ENCODE measurements at regions not wholly inside any gene's neighbourhood (a gene's known extent, or its start where the extent isn't known, plus 50 kb on each side); places are given as distances from the start of the nearest gene placed in this dataset.

GRCh38 chr3:64390893-64391292 is 165.6 kb upstream of the PRICKLE2 start:
- Histone ChIP-seq H3K9me3 (no peaks in the 10 kb centered on the region), H3K36me3 (no peaks in the 10 kb centered on the region), H3K4me3 (no peak overlapping the region), H3K27me3 (no peaks in the 10 kb centered on the region), H3K27ac (no peak overlapping the region), H3K4me1 (no peaks in the 10 kb centered on the region)
- TF ChIP-seq CTCF (IDR thresholded peaks at IDR 0.05) = no peak
- DNase-seq (no peak), ATAC-seq (no peak)
- intact Hi-C loops (cut with DNase I) = no loop called here

GRCh38 chr3:64388886-64389285 is 163.6 kb upstream of the PRICKLE2 start:
- no peaks in the 10 kb centered on the region for H3K36me3 ChIP-seq
- H3K27me3 ChIP-seq = no peaks in the 10 kb centered on the region
- DNase-seq = no peak
- H3K4me1 ChIP-seq = no peaks in the 10 kb centered on the region
- TF ChIP-seq CTCF (IDR thresholded peaks at IDR 0.05) = no peak
- intact Hi-C loops (cut with DNase I) = no loop called here
- H3K27ac ChIP-seq = no peak overlapping the region
- ATAC-seq = no peak
- no peak overlapping the region for H3K4me3 ChIP-seq
- no peaks in the 10 kb centered on the region for H3K9me3 ChIP-seq

- H3K27me3 ChIP-seq = no peaks in the 10 kb centered on the region
- H3K36me3 ChIP-seq = no peaks in the 10 kb centered on the region
- peaks cover 3% of the 10 kb centered on the region for H3K4me1 ChIP-seq
- ATAC-seq (no peak), DNase-seq (no peak)
- H3K27ac ChIP-seq = no peak overlapping the region
- intact Hi-C loops (cut with DNase I) = no loop called here
- no peak overlapping the region for H3K4me3 ChIP-seq
- no peak for TF ChIP-seq CTCF (IDR thresholded peaks at IDR 0.05)
- H3K9me3 ChIP-seq = no peaks in the 10 kb centered on the region
These were observed 162.4 kb upstream of the PRICKLE2 start for GRCh38 chr3:64387688-64388087.

GRCh38 chr3:64385277-64385676 is 160.0 kb upstream of the PRICKLE2 start:
- Histone ChIP-seq H3K27ac (no peak overlapping the region), H3K36me3 (no peaks in the 10 kb centered on the region)
- no peak for TF ChIP-seq CTCF (IDR thresholded peaks at IDR 0.05)

GRCh38 chr3:64384561-64384960 is 159.3 kb upstream of the PRICKLE2 start:
- Histone ChIP-seq H3K27me3 (no peaks in the 10 kb centered on the region), H3K4me1 (peaks cover 8% of the 10 kb centered on the region), H3K36me3 (no peaks in the 10 kb centered on the region), H3K9me3 (no peaks in the 10 kb centered on the region), H3K27ac (no peak overlapping the region), H3K4me3 (no peak overlapping the region)
- ATAC-seq = no peak
- no peak for TF ChIP-seq CTCF (IDR thresholded peaks at IDR 0.05)
- intact Hi-C loops (cut with DNase I) = no loop called here
- no peak for DNase-seq

More at GRCh38 chr3:64385277-64385676, 160.0 kb upstream of the PRICKLE2 start:
- H3K27me3 ChIP-seq = no peaks in the 10 kb centered on the region
- no peak for ATAC-seq
- no peak for DNase-seq
- intact Hi-C loops (cut with DNase I) = no loop called here
- no peak overlapping the region for H3K4me3 ChIP-seq
- no peaks in the 10 kb centered on the region for H3K9me3 ChIP-seq
- H3K4me1 ChIP-seq = peaks cover 8% of the 10 kb centered on the region

- Histone ChIP-seq H3K4me3 (no peak overlapping the region), H3K36me3 (no peaks in the 10 kb centered on the region), H3K27me3 (no peaks in the 10 kb centered on the region), H3K27ac (peak overlapping the region; percentile 36), H3K4me1 (peaks cover 8% of the 10 kb centered on the region), H3K9me3 (no peaks in the 10 kb centered on the region)
- intact Hi-C loops (cut with DNase I) = no loop called here
- no peak for ATAC-seq
- no peak for DNase-seq
- TF ChIP-seq CTCF (IDR thresholded peaks at IDR 0.05) = no peak
These were observed 156.9 kb upstream of the PRICKLE2 start for GRCh38 chr3:64382153-64382552.
